ENCODE measurements at regions not wholly inside any gene's neighbourhood (a gene's known extent, or its start where the extent isn't known, plus 50 kb on each side); places are given as distances from the start of the nearest gene placed in this dataset.
A peak's percentile ranks its signal among the peaks of the same experiment; 100 is the strongest.

- Histone ChIP-seq H3K4me3 (ENCODE audit: low read length) (no peak overlapping the region), H3K27me3 (ENCODE audit: insufficient read depth, low read length, poor library complexity, severe bottlenecking) (no peaks in the 10 kb centered on the region), H3K27ac (ENCODE audit: low read depth, low read length) (no peak overlapping the region), H3K4me1 (ENCODE audit: insufficient read depth, low read length) (no peaks in the 10 kb centered on the region), H3K9me3 (ENCODE audit: low read length) (no peaks in the 10 kb centered on the region), H3K36me3 (ENCODE audit: insufficient read depth, low read length) (no peaks in the 10 kb centered on the region)
- DNase-seq: no peak
- no peaks in the 10 kb centered on the region for H3K9me3 Mint-ChIP-seq
- peaks cover 0 to 3% of the 10 kb centered on the region in 2 donors for H3K27me3 Mint-ChIP-seq
- CTCF ChIA-PET: no interaction called here
- POLR2A ChIA-PET: no interaction called here
- H3K4me1 Mint-ChIP-seq: no peaks in the 10 kb centered on the region
- no peak overlapping the region for H3K27ac Mint-ChIP-seq
- no peaks in the 10 kb centered on the region for H3K36me3 Mint-ChIP-seq
- no peak overlapping the region for H3K4me3 Mint-ChIP-seq
These were observed 221.8 kb upstream of the TMEM72 start for GRCh38 chr10:44689368-44689767.

- no peak overlapping the region for H3K27ac ChIP-seq (ENCODE audit: low read depth, low read length)
- CTCF ChIA-PET: no interaction called here
- Mint-ChIP-seq H3K27me3 (peaks cover 0 to 1% of the 10 kb centered on the region in 2 donors), H3K36me3 (no peaks in the 10 kb centered on the region), H3K9me3 (peaks cover under 1 to 8% (median 2%) of the 10 kb centered on the region in 5 donors), H3K27ac (no peak overlapping the region), H3K4me3 (no peak overlapping the region), H3K4me1 (no peaks in the 10 kb centered on the region)
- no peak for DNase-seq
- no peaks in the 10 kb centered on the region for H3K9me3 ChIP-seq (ENCODE audit: low read length)
- no peaks in the 10 kb centered on the region for H3K27me3 ChIP-seq (ENCODE audit: insufficient read depth, low read length, poor library complexity, severe bottlenecking)
- no peaks in the 10 kb centered on the region for H3K4me1 ChIP-seq (ENCODE audit: insufficient read depth, low read length)
- POLR2A ChIA-PET: no interaction called here
- H3K4me3 ChIP-seq (ENCODE audit: low read length): no peak overlapping the region
- no peaks in the 10 kb centered on the region for H3K36me3 ChIP-seq (ENCODE audit: insufficient read depth, low read length)
These were observed 214.6 kb upstream of the TMEM72 start for GRCh38 chr10:44696496-44696895.

GRCh38 chr10:44697116-44697515 is 214.0 kb upstream of the TMEM72 start:
- POLR2A ChIA-PET: no interaction called here
- Mint-ChIP-seq H3K27ac (no peak overlapping the region), H3K36me3 (no peaks in the 10 kb centered on the region), H3K27me3 (peaks cover 0 to 1% of the 10 kb centered on the region in 2 donors), H3K4me3 (no peak overlapping the region), H3K4me1 (no peaks in the 10 kb centered on the region), H3K9me3 (peaks cover 2 to 14% (median 4%) of the 10 kb centered on the region in 5 donors)
- no peaks in the 10 kb centered on the region for H3K9me3 ChIP-seq (ENCODE audit: low read length)
- H3K27ac ChIP-seq (ENCODE audit: low read depth, low read length): no peak overlapping the region
- DNase-seq: no peak
- no peaks in the 10 kb centered on the region for H3K36me3 ChIP-seq (ENCODE audit: insufficient read depth, low read length)
- no peaks in the 10 kb centered on the region for H3K27me3 ChIP-seq (ENCODE audit: insufficient read depth, low read length, poor library complexity, severe bottlenecking)
- CTCF ChIA-PET: no interaction called here
- no peak overlapping the region for H3K4me3 ChIP-seq (ENCODE audit: low read length)
- H3K4me1 ChIP-seq (ENCODE audit: insufficient read depth, low read length): no peaks in the 10 kb centered on the region

GRCh38 chr10:44702531-44702930 is 208.6 kb upstream of the TMEM72 start:
- H3K9me3 ChIP-seq (ENCODE audit: low read length): no peaks in the 10 kb centered on the region
- H3K36me3 Mint-ChIP-seq: peaks cover 0 to 3% (median 2%) of the 10 kb centered on the region in 3 donors
- no peak for DNase-seq
- peaks cover 9 to 33% (median 20%) of the 10 kb centered on the region in 5 donors for H3K9me3 Mint-ChIP-seq
- peaks cover 0 to 5% of the 10 kb centered on the region in 2 donors for H3K27me3 Mint-ChIP-seq
- H3K27me3 ChIP-seq (ENCODE audit: insufficient read depth, low read length, poor library complexity, severe bottlenecking): no peaks in the 10 kb centered on the region
- ChIA-PET POLR2A (no interaction called here), CTCF (no interaction called here)
- H3K36me3 ChIP-seq (ENCODE audit: insufficient read depth, low read length): no peaks in the 10 kb centered on the region
- H3K27ac ChIP-seq (ENCODE audit: low read depth, low read length): no peak overlapping the region
- no peak overlapping the region for H3K27ac Mint-ChIP-seq
- no peaks in the 10 kb centered on the region for H3K4me1 ChIP-seq (ENCODE audit: insufficient read depth, low read length)
- no peak overlapping the region for H3K4me3 Mint-ChIP-seq
- no peaks in the 10 kb centered on the region for H3K4me1 Mint-ChIP-seq
- no peak overlapping the region for H3K4me3 ChIP-seq (ENCODE audit: low read length)

- Mint-ChIP-seq H3K27me3 (peaks cover 0 to 5% of the 10 kb centered on the region in 2 donors), H3K27ac (no peak overlapping the region), H3K4me3 (no peak overlapping the region), H3K4me1 (no peaks in the 10 kb centered on the region), H3K9me3 (peaks cover 6 to 33% (median 20%) of the 10 kb centered on the region in 5 donors), H3K36me3 (peaks cover 0 to 3% (median 2%) of the 10 kb centered on the region in 3 donors)
- Histone ChIP-seq H3K36me3 (ENCODE audit: insufficient read depth, low read length) (no peaks in the 10 kb centered on the region), H3K27me3 (ENCODE audit: insufficient read depth, low read length, poor library complexity, severe bottlenecking) (no peaks in the 10 kb centered on the region), H3K27ac (ENCODE audit: low read depth, low read length) (no peak overlapping the region), H3K4me3 (ENCODE audit: low read length) (no peak overlapping the region), H3K4me1 (ENCODE audit: insufficient read depth, low read length) (no peaks in the 10 kb centered on the region), H3K9me3 (ENCODE audit: low read length) (no peaks in the 10 kb centered on the region)
- DNase-seq: no peak
- ChIA-PET POLR2A (no interaction called here), CTCF (no interaction called here)
These were observed 207.6 kb upstream of the TMEM72 start for GRCh38 chr10:44703241-44704155.

- no peak overlapping the region for H3K27ac Mint-ChIP-seq
- H3K36me3 ChIP-seq (ENCODE audit: insufficient read depth, low read length): no peaks in the 10 kb centered on the region
- no peaks in the 10 kb centered on the region for H3K9me3 ChIP-seq (ENCODE audit: low read length)
- H3K4me3 Mint-ChIP-seq: no peak overlapping the region
- H3K4me1 Mint-ChIP-seq: no peaks in the 10 kb centered on the region
- peaks cover 6 to 33% (median 20%) of the 10 kb centered on the region in 5 donors for H3K9me3 Mint-ChIP-seq
- ChIA-PET CTCF (no interaction called here), POLR2A (no interaction called here)
- no peak for DNase-seq
- H3K4me1 ChIP-seq (ENCODE audit: insufficient read depth, low read length): no peaks in the 10 kb centered on the region
- H3K27ac ChIP-seq (ENCODE audit: low read depth, low read length): no peak overlapping the region
- H3K4me3 ChIP-seq (ENCODE audit: low read length): no peak overlapping the region
- no peaks in the 10 kb centered on the region for H3K27me3 ChIP-seq (ENCODE audit: insufficient read depth, low read length, poor library complexity, severe bottlenecking)
- peaks cover 0 to 5% of the 10 kb centered on the region in 2 donors for H3K27me3 Mint-ChIP-seq
- H3K36me3 Mint-ChIP-seq: peaks cover 0 to 3% (median 2%) of the 10 kb centered on the region in 3 donors
These were observed 206.5 kb upstream of the TMEM72 start for GRCh38 chr10:44704616-44705015.

GRCh38 chr10:44706745-44707144 is 204.4 kb upstream of the TMEM72 start:
- Mint-ChIP-seq H3K36me3 (peaks cover 0 to 3% (median 2%) of the 10 kb centered on the region in 3 donors), H3K27ac (peak overlapping the region in 1 of 8 donors; percentile 6), H3K27me3 (peaks cover 0 to 3% of the 10 kb centered on the region in 2 donors), H3K9me3 (peaks cover 6 to 23% (median 19%) of the 10 kb centered on the region in 5 donors), H3K4me1 (no peaks in the 10 kb centered on the region), H3K4me3 (no peak overlapping the region)
- H3K4me3 ChIP-seq (ENCODE audit: low read length): no peak overlapping the region
- ChIA-PET POLR2A (no interaction called here), CTCF (no interaction called here)
- H3K36me3 ChIP-seq (ENCODE audit: insufficient read depth, low read length): no peaks in the 10 kb centered on the region
- H3K27me3 ChIP-seq (ENCODE audit: insufficient read depth, low read length, poor library complexity, severe bottlenecking): no peaks in the 10 kb centered on the region
- no peaks in the 10 kb centered on the region for H3K4me1 ChIP-seq (ENCODE audit: insufficient read depth, low read length)
- no peak overlapping the region for H3K27ac ChIP-seq (ENCODE audit: low read depth, low read length)
- no peaks in the 10 kb centered on the region for H3K9me3 ChIP-seq (ENCODE audit: low read length)
- DNase-seq: no peak

- DNase-seq: no peak
- no peak overlapping the region for H3K4me3 Mint-ChIP-seq
These were observed 197.8 kb upstream of the TMEM72 start for GRCh38 chr10:44713307-44713706.

More at GRCh38 chr10:44713307-44713706, 197.8 kb upstream of the TMEM72 start:
- Histone ChIP-seq H3K4me3 (ENCODE audit: low read length) (no peak overlapping the region), H3K9me3 (ENCODE audit: low read length) (no peaks in the 10 kb centered on the region), H3K36me3 (ENCODE audit: insufficient read depth, low read length) (no peaks in the 10 kb centered on the region), H3K4me1 (ENCODE audit: insufficient read depth, low read length) (no peaks in the 10 kb centered on the region), H3K27ac (ENCODE audit: low read depth, low read length) (no peak overlapping the region), H3K27me3 (ENCODE audit: insufficient read depth, low read length, poor library complexity, severe bottlenecking) (no peaks in the 10 kb centered on the region)
- Mint-ChIP-seq H3K9me3 (peaks cover 0 to 5% (median 3%) of the 10 kb centered on the region in 5 donors), H3K27ac (no peak overlapping the region), H3K4me1 (no peaks in the 10 kb centered on the region), H3K27me3 (peaks cover 0 to 3% of the 10 kb centered on the region in 2 donors), H3K36me3 (no peaks in the 10 kb centered on the region)
- ChIA-PET CTCF (no interaction called here), POLR2A (no interaction called here)

Measured in CD8-positive, alpha-beta memory T cell (primary cell).